OCI-LY3 (cell line): ENCODE measurements at regions not wholly inside any gene's neighbourhood (a gene's known extent, or its start where the extent isn't known, plus 50 kb on each side); places are given as distances from the start of the nearest gene placed in this dataset.

Experiments
- H2AFZ ChIP-seq: fragments of 200-600, 300-600 bp; shearing (Covaris generic); 2 replicates; pipeline ENCODE4 v1.6.0; 2014; ENCODE audit warnings: antibody characterized with exemption, low read depth, low read length
- H3K27ac ChIP-seq: fragments of 200-600, 300-600 bp; sonication (generic); 2 replicates; pipeline ENCODE4 v1.5.1; 2014; ENCODE audit warnings: mild to moderate bottlenecking, low read length, moderate library complexity, mixed read lengths
- H3K27me3 ChIP-seq: fragments of 200-600, 300-600 bp; sonication (generic); 2 replicates; pipeline ENCODE4 v1.6.1; 2014; ENCODE audit warnings: low read depth, low read length, mixed read lengths
- H3K36me3 ChIP-seq: fragments of 200-600, 300-600 bp; sonication (generic); replicated peaks from 2 replicates; pipeline ENCODE3; 2014; ENCODE audit warnings: low read depth, low read length, mixed read lengths
- H3K4me1 ChIP-seq: fragments of 300-600, 200-600 bp; sonication (generic); 2 replicates; pipeline ENCODE4 v1.6.1; 2014; ENCODE audit warnings: low read length, mixed read lengths
- H3K4me2 ChIP-seq: fragments of 200-600, 300-600 bp; sonication (generic); 2 replicates; pipeline ENCODE4 v1.6.1; 2014; ENCODE audit warnings: low read length, mixed read lengths
- H3K4me3 ChIP-seq: fragments of 300-600, 200-600 bp; sonication (generic); 2 replicates; pipeline ENCODE4 v1.5.1; 2014; ENCODE audit warnings: antibody characterized with exemption, mild to moderate bottlenecking, low read length, moderate library complexity
- H3K79me2 ChIP-seq: fragments of 300-600, 200-600 bp; shearing (Covaris generic); 2 replicates; pipeline ENCODE4 v1.6.1; 2014; ENCODE audit warnings: mild to moderate bottlenecking, low read length, mixed read lengths
- H3K9ac ChIP-seq: fragments of 300-600, 200-600 bp; shearing (Covaris generic); 2 replicates; pipeline ENCODE4 v1.6.0; 2014; ENCODE audit warnings: mild to moderate bottlenecking, low read length, moderate library complexity
- H3K9me3 ChIP-seq: fragments of 200-600, 300-600 bp; shearing (Covaris generic); 2 replicates; pipeline ENCODE4 v1.6.1; 2014; ENCODE audit warnings: low read length, mixed read lengths; ENCODE audit not compliant: insufficient read depth
- H4K20me1 ChIP-seq: fragments of 200-600, 300-600 bp; sonication (generic); 2 replicates; pipeline ENCODE4 v1.6.1; 2016; ENCODE audit warnings: low read length, mixed read lengths; ENCODE audit not compliant: insufficient read depth
- CTCF ChIP-seq: fragments of 200-600, 300-600 bp; sonication (generic); IDR thresholded peaks from 2 replicates; pipeline ENCODE4 v1.5.1; 2014; ENCODE audit warnings: antibody characterized with exemption, low read length, low read depth
- EZH2phosphoT487 ChIP-seq: fragments of 200-600 bp; shearing (Covaris generic); IDR thresholded peaks from 2 replicates; pipeline ENCODE4 v1.6.1; 2018; ENCODE audit warnings: antibody characterized with exemption, mixed run types, low read depth

GRCh38 chr2:145596416-145596815, 1076.5 kb upstream of the ZEB2 start:
- Histone ChIP-seq H3K79me2 (no peaks in the 10 kb centered on the region), H3K4me2 (peak overlapping the region; percentile 63), H3K9me3 (no peaks in the 10 kb centered on the region), H3K4me1 (peaks cover 47% of the 10 kb centered on the region), H3K27me3 (no peaks in the 10 kb centered on the region), H3K36me3 (no peaks in the 10 kb centered on the region), H3K27ac (no peak overlapping the region), H2AFZ (no peak overlapping the region), H3K4me3 (peak overlapping the region; percentile 30; the same call in 1 of the 2 replicates), H4K20me1 (no peaks in the 10 kb centered on the region), H3K9ac (no peak overlapping the region)
- TF ChIP-seq EZH2phosphoT487 (no peak), CTCF (no peak)

GRCh38 chr2:145595296-145595695, 1075.4 kb upstream of the ZEB2 start:
- no peak overlapping the region for H3K27ac ChIP-seq
- H3K4me1 ChIP-seq = peaks cover 54% of the 10 kb centered on the region
- no peaks in the 10 kb centered on the region for H3K27me3 ChIP-seq
- no peaks in the 10 kb centered on the region for H3K79me2 ChIP-seq
- H2AFZ ChIP-seq = no peak overlapping the region
- no peak overlapping the region for H3K4me3 ChIP-seq
- H3K9ac ChIP-seq = no peak overlapping the region
- H3K36me3 ChIP-seq = no peaks in the 10 kb centered on the region
- no peaks in the 10 kb centered on the region for H4K20me1 ChIP-seq
- no peak overlapping the region for H3K4me2 ChIP-seq
- TF ChIP-seq CTCF = no peak
- TF ChIP-seq EZH2phosphoT487 = no peak
- H3K9me3 ChIP-seq = no peaks in the 10 kb centered on the region

GRCh38 chr2:145593991-145594614, 1074.2 kb upstream of the ZEB2 start:
- Histone ChIP-seq H2AFZ (no peak overlapping the region), H3K9me3 (no peaks in the 10 kb centered on the region), H3K4me2 (peak overlapping the region; percentile 41), H3K27me3 (no peaks in the 10 kb centered on the region), H3K4me1 (peaks cover 54% of the 10 kb centered on the region), H3K36me3 (no peaks in the 10 kb centered on the region), H3K4me3 (no peak overlapping the region), H3K9ac (no peak overlapping the region), H3K79me2 (no peaks in the 10 kb centered on the region), H4K20me1 (no peaks in the 10 kb centered on the region), H3K27ac (no peak overlapping the region)
- TF ChIP-seq EZH2phosphoT487 (no peak), CTCF (peak; percentile 39)

- peak overlapping the region; percentile 45 for H3K27ac ChIP-seq
- peak overlapping the region; percentile 71 for H3K4me2 ChIP-seq
- H2AFZ ChIP-seq = no peak overlapping the region
- H4K20me1 ChIP-seq = no peaks in the 10 kb centered on the region
- H3K4me1 ChIP-seq = peaks cover 54% of the 10 kb centered on the region
- H3K36me3 ChIP-seq = no peaks in the 10 kb centered on the region
- TF ChIP-seq CTCF = no peak
- TF ChIP-seq EZH2phosphoT487 = peak; percentile 68; the same call in 1 of the 2 replicates
- H3K27me3 ChIP-seq = no peaks in the 10 kb centered on the region
- no peaks in the 10 kb centered on the region for H3K79me2 ChIP-seq
- H3K9ac ChIP-seq = no peak overlapping the region
- H3K9me3 ChIP-seq = no peaks in the 10 kb centered on the region
- peak overlapping the region; percentile 46 for H3K4me3 ChIP-seq
Observed at GRCh38 chr2:145593280-145593679, 1073.4 kb upstream of the ZEB2 start.
